Naive thymus-derived CD8-positive, alpha-beta T cell (primary cell): ENCODE measurements at regions not wholly inside any gene's neighbourhood (a gene's known extent, or its start where the extent isn't known, plus 50 kb on each side); places are given as distances from the start of the nearest gene placed in this dataset.
"Not testable (repeated sequence)": the region's sequence is repeated elsewhere in the genome, so short reads cannot be mapped to it uniquely, and the experiment has no call there.

Experiments
- ATAC-seq, 2 donors: fragments of 150-1000 bp; cut with Tn5 transposase in 1 of 2; sonication (Bioruptor Pico), chemical (Tn5 transposase) in 1 of 2; 1 replicate in 1 of 2; 2 replicates in 1 of 2; pipeline ENCODE4 v1.10.0; 2021; ENCODE audit warnings: mild to moderate bottlenecking in 2 of 2, moderate library complexity in 2 of 2
- POLR2A ChIA-PET: fragments of 350-600 bp; sonication (Branson Sonifier 250); formaldehyde crosslinking; loops from one replicate; lab custom pipeline; 2021; ENCODE audit warnings: antibody characterized with exemption; lab: Charles Lee
- DNase-seq, 10 donors: peaks; one replicate each; pipeline versions ENCODE4 v3.0.0 to v3.0.0-alpha.2; 2020 to 2022
- H3K27ac Mint-ChIP-seq, 10 donors: one replicate each; pipeline ENCODE4 v1.8.0; 2020 to 2022; ENCODE audit warnings: mild to moderate bottlenecking in 10 of 10, mixed read lengths in 10 of 10, moderate library complexity in 4 of 10, inconsistent platforms in 1 of 10
- H3K27me3 Mint-ChIP-seq, 5 donors: one replicate each; pipeline ENCODE4 v1.8.0; 2021 to 2022; ENCODE audit warnings: mixed read lengths in 5 of 5
- H3K36me3 Mint-ChIP-seq, 3 donors: one replicate each; pipeline ENCODE4 v1.8.0; 2020 to 2022; ENCODE audit warnings: mixed read lengths in 3 of 3, mild to moderate bottlenecking in 2 of 3, inconsistent platforms in 1 of 3
- H3K4me1 Mint-ChIP-seq, 4 donors: one replicate each; pipeline ENCODE4 v1.8.0; 2021 to 2022; ENCODE audit warnings: mixed read lengths in 4 of 4
- H3K4me3 Mint-ChIP-seq, 10 donors: one replicate each; pipeline ENCODE4 v1.8.0; 2020 to 2022; ENCODE audit warnings: mild to moderate bottlenecking in 10 of 10, mixed read lengths in 10 of 10, moderate library complexity in 6 of 10, inconsistent platforms in 1 of 10
- H3K9me3 Mint-ChIP-seq, 9 donors: one replicate each; pipeline ENCODE4 v1.8.0; 2020 to 2022; ENCODE audit warnings: mixed read lengths in 9 of 9, mild to moderate bottlenecking in 3 of 9, inconsistent platforms in 1 of 9, moderate library complexity in 1 of 9

DNA sequence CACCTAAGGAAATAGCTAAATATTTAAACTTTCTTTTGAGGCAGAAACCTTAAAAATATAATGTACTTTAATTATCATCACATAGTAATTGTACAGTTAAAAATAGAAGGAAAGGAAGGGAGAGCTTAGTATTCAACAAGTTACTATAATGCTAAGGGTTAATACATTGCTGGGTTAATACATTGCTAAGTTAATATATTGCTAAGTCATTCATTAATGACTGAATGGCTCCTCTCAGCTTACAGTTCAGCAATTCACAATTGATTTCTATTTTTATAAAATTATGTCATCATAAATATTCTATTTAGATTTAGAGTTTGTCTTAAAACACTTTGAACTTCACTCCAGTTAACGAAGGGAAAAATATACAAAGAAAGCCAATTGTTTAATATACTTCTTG, 207.9 kb downstream of the BMP4 start:
- Mint-ChIP-seq H3K4me1 (no peaks in the 10 kb centered on the region), H3K36me3 (no peaks in the 10 kb centered on the region), H3K27me3 (peaks cover 0 to 7% (median 0%) of the 10 kb centered on the region in 5 donors), H3K4me3 (no peak overlapping the region), H3K9me3 (peaks cover 0 to 8% (median 0%) of the 10 kb centered on the region in 9 donors), H3K27ac (no peak overlapping the region)
- ATAC-seq (no peak), DNase-seq (no peak)
- POLR2A ChIA-PET = no interaction called here

GRCh38 chr14:53744857-53745256, 211.8 kb downstream of the BMP4 start:
- POLR2A ChIA-PET = no interaction called here
- ATAC-seq = no peak
- H3K9me3 Mint-ChIP-seq = peaks cover 0 to 8% (median 0%) of the 10 kb centered on the region in 9 donors

GRCh38 chr14:53743371-53743770, 213.3 kb downstream of the BMP4 start:
- DNase-seq (no peak), ATAC-seq (no peak)
- no peak overlapping the region for H3K27ac Mint-ChIP-seq
- no peak overlapping the region for H3K4me3 Mint-ChIP-seq
- peaks cover 0 to 8% (median 0%) of the 10 kb centered on the region in 9 donors for H3K9me3 Mint-ChIP-seq
- no peaks in the 10 kb centered on the region for H3K36me3 Mint-ChIP-seq
- peaks cover 0 to 7% (median 0%) of the 10 kb centered on the region in 5 donors for H3K27me3 Mint-ChIP-seq
- H3K4me1 Mint-ChIP-seq = no peaks in the 10 kb centered on the region
- POLR2A ChIA-PET = no interaction called here

More at GRCh38 chr14:53744857-53745256, 211.8 kb downstream of the BMP4 start:
- Mint-ChIP-seq H3K27me3 (peaks cover 0 to 7% (median 0%) of the 10 kb centered on the region in 5 donors), H3K36me3 (no peaks in the 10 kb centered on the region), H3K27ac (no peak overlapping the region), H3K4me1 (no peaks in the 10 kb centered on the region), H3K4me3 (no peak overlapping the region)
- DNase-seq = no peak

DNA sequence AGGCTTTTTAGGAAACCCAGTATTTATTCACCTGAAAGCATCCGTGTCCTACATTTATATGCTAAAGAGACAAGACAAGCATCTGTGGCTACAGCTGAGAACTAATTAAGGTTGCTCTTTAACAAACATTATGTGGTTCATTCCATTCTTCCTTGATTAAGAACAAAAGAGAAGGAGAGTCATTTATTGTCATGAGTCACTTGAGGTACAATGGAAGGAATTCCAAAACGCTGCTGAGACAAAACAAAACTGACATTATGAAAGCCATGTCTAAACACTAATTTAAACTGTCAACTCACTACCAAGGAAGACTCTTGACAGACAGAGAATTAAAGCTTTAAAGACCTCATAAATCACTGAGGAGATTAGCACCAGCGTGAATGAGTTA, 214.4 kb downstream of the BMP4 start:
- ATAC-seq (no peak), DNase-seq (no peak)
- H3K27ac Mint-ChIP-seq = no peak overlapping the region
- H3K36me3 Mint-ChIP-seq = no peaks in the 10 kb centered on the region
- H3K9me3 Mint-ChIP-seq = peaks cover 0 to 8% (median 0%) of the 10 kb centered on the region in 9 donors
- H3K27me3 Mint-ChIP-seq = peaks cover 0 to 6% (median 0%) of the 10 kb centered on the region in 5 donors
- POLR2A ChIA-PET = no interaction called here
- H3K4me3 Mint-ChIP-seq = no peak overlapping the region
- no peaks in the 10 kb centered on the region for H3K4me1 Mint-ChIP-seq

DNA sequence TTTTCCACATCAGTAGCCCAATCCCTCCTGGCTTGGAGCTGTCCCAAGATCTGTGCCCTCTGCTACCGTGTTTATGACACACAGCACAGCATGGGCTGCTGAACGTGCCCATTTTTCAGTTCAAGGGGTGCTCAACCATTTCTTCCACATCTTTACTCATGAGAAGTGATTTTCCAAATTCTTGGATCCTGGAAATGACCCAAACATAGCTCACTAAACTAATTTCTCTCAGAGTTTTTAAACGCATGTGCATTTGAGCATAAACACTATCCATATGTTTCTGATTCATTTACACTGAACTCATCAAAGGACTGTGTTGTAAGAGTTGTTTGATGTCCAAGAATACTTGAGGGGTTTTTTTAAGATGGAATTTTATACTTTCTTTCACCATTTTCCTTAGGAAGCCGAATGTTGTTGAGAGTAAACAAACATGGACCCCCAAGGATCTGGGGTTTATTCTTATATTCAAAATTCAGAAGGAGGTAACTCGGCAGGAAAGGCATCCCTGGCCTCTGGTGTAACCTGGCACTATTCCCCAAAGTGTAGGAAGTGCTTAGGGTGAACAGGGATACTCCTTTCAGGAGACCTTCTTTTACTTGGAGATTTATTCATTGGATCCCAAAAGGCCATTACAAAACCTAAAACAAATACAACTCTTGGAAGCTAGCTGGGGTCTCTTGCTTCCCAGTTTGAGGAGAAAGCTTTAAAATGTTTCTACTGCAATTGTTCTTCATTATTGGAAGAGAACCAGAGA, 215.0 kb downstream of the BMP4 start:
- ATAC-seq = no peak
- no peaks in the 10 kb centered on the region for H3K36me3 Mint-ChIP-seq

DNA sequence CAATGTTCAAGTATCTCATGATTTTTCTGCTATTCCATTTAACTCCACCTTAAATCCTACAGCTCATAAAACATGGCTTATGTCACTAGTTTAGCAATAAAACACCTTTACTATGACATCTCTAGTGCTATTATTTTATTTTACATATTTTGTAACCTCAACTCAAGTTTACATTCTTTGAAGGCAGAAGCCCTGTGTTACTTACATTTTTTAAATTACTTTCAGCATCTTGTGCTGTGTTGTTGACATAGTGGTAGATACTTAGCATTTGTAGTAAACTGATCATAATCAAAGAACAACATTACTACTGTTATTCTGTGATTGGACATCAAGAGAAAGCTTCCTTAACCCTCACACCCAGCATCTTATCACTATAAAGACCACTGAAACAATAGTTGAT, 216.1 kb downstream of the BMP4 start:
- Mint-ChIP-seq H3K9me3 (peaks cover 0 to 8% (median 0%) of the 10 kb centered on the region in 9 donors), H3K27ac (no peak overlapping the region), H3K36me3 (no peaks in the 10 kb centered on the region), H3K4me1 (no peaks in the 10 kb centered on the region), H3K27me3 (no peaks in the 10 kb centered on the region), H3K4me3 (no peak overlapping the region)
- no peak for DNase-seq
- no peak for ATAC-seq
- POLR2A ChIA-PET = no interaction called here

More for the DNA sequence above, 215.0 kb downstream of the BMP4 start:
- H3K4me3 Mint-ChIP-seq = no peak overlapping the region
- peaks cover 0 to under 1% (median 0%) of the 10 kb centered on the region in 5 donors for H3K27me3 Mint-ChIP-seq
- no peaks in the 10 kb centered on the region for H3K4me1 Mint-ChIP-seq
- peaks cover 0 to 8% (median 0%) of the 10 kb centered on the region in 9 donors for H3K9me3 Mint-ChIP-seq
- no peak for DNase-seq
- POLR2A ChIA-PET = no interaction called here
- no peak overlapping the region for H3K27ac Mint-ChIP-seq

- Mint-ChIP-seq H3K9me3 (peaks cover 0 to 8% (median 0%) of the 10 kb centered on the region in 9 donors), H3K4me3 (no peak overlapping the region), H3K27me3 (no peaks in the 10 kb centered on the region), H3K27ac (no peak overlapping the region), H3K36me3 (no peaks in the 10 kb centered on the region), H3K4me1 (no peaks in the 10 kb centered on the region)
- ATAC-seq (no peak), DNase-seq (no peak)
- POLR2A ChIA-PET = no interaction called here
These were observed 220.7 kb downstream of the BMP4 start for GRCh38 chr14:53735916-53736315.

DNA sequence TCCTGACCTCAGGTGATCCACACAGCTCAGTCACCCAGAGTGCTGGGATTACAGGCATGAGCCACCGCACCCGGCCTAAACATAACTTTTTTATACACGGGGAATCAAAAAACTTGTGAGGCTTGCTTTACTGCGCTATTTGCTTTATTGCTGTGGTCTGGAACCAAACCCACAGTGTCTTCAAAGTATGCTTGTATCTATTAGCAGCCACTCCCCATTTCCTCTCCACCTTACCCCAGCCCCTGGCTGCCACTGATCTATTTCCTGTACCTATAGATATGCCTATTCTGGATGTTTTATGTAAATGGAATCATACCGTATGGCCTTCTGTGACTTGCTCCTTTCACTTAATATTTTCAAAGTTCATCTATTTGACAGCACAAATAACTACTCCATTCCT, 233.4 kb downstream of the BMP4 start:
- H3K9me3 Mint-ChIP-seq = peaks cover 0 to 32% (median 12%) of the 10 kb centered on the region in 9 donors
- no peak for DNase-seq
- POLR2A ChIA-PET = no interaction called here
- no peak overlapping the region for H3K27ac Mint-ChIP-seq
- no peak overlapping the region for H3K4me3 Mint-ChIP-seq
- no peaks in the 10 kb centered on the region for H3K4me1 Mint-ChIP-seq
- no peak for ATAC-seq
- H3K36me3 Mint-ChIP-seq = no peaks in the 10 kb centered on the region
- H3K27me3 Mint-ChIP-seq = peaks cover 0 to 5% (median 0%) of the 10 kb centered on the region in 5 donors

- ATAC-seq (no peak), DNase-seq (no peak)
- Mint-ChIP-seq H3K9me3 (peaks cover 1 to 32% (median 11%) of the 10 kb centered on the region in 9 donors), H3K4me3 (no peak overlapping the region), H3K27me3 (peaks cover 0 to 13% (median 0%) of the 10 kb centered on the region in 5 donors), H3K36me3 (no peaks in the 10 kb centered on the region), H3K27ac (no peak overlapping the region), H3K4me1 (no peaks in the 10 kb centered on the region)
- POLR2A ChIA-PET = no interaction called here
These were observed 237.1 kb downstream of the BMP4 start for GRCh38 chr14:53719536-53719935.

DNA sequence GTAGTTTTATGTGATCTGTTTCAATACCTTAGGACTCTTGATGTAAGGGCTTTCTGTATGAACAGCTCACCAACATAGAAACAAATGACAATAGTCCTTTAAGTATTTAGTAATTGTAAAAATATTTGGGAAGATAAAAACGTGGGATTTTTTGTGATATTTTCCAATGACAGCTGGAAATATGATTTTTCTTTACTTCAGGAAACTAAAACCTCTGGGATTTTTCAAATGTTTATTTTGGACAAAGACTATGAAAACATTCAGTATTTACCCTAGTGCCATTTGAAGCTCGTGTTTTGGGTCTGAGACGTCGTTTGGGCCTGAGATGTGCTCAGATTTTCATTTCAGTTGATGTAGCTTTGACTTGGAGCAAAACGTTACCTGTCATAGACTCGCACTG, 240.0 kb downstream of the BMP4 start:
- H3K9me3 Mint-ChIP-seq = peaks cover 0 to 32% (median 15%) of the 10 kb centered on the region in 9 donors
- H3K4me1 Mint-ChIP-seq = no peaks in the 10 kb centered on the region
- no peak overlapping the region for H3K4me3 Mint-ChIP-seq
- H3K27ac Mint-ChIP-seq = no peak overlapping the region
- no peaks in the 10 kb centered on the region for H3K36me3 Mint-ChIP-seq
- peaks cover 0 to 13% (median 0%) of the 10 kb centered on the region in 5 donors for H3K27me3 Mint-ChIP-seq
- DNase-seq (no peak), ATAC-seq (no peak)
- POLR2A ChIA-PET = no interaction called here

GRCh38 chr14:53715193-53715721, 241.4 kb downstream of the BMP4 start:
- Mint-ChIP-seq H3K27ac (no peak overlapping the region), H3K27me3 (peaks cover 0 to 13% (median 0%) of the 10 kb centered on the region in 5 donors)

GRCh38 chr14:53714495-53715192, 242.0 kb downstream of the BMP4 start:
- ATAC-seq = no peak

More at GRCh38 chr14:53715193-53715721, 241.4 kb downstream of the BMP4 start:
- peaks cover 2 to 22% (median 15%) of the 10 kb centered on the region in 9 donors for H3K9me3 Mint-ChIP-seq
- DNase-seq = no peak
- no peak for ATAC-seq
- H3K4me1 Mint-ChIP-seq = no peaks in the 10 kb centered on the region
- no peak overlapping the region for H3K4me3 Mint-ChIP-seq
- H3K36me3 Mint-ChIP-seq = no peaks in the 10 kb centered on the region
- POLR2A ChIA-PET = no interaction called here

DNA sequence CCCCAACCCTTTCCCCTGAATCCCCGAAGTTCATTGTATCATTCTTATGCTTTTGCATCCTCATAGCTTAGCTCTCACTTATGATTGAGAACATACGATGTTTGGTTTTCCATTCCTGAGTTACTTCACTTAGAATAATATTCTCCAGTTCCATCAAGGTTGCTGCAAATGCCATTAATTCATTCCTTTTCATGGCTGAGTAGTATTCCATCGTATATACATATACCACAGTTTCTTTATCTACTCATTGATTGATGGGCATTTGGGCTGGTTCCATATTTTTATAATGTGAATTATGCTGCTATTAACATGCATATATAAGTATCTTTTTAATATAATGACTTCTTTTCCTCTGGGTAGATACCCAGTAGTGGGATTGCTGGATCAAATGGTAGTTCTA, 243.7 kb downstream of the BMP4 start:
- H3K9me3 Mint-ChIP-seq = peaks cover 0 to 23% (median 9%) of the 10 kb centered on the region in 9 donors
- H3K27me3 Mint-ChIP-seq, DNase-seq, H3K27ac Mint-ChIP-seq, POLR2A ChIA-PET, ATAC-seq, H3K4me1 Mint-ChIP-seq, H3K4me3 Mint-ChIP-seq, H3K36me3 Mint-ChIP-seq: not testable (repeated sequence)

More at GRCh38 chr14:53714495-53715192, 242.0 kb downstream of the BMP4 start:
- Mint-ChIP-seq H3K9me3 (peaks cover 2 to 18% (median 14%) of the 10 kb centered on the region in 9 donors), H3K27ac (no peak overlapping the region), H3K4me1 (no peaks in the 10 kb centered on the region), H3K27me3 (peaks cover 0 to 13% (median 0%) of the 10 kb centered on the region in 5 donors), H3K36me3 (no peaks in the 10 kb centered on the region), H3K4me3 (no peak overlapping the region)
- no peak for DNase-seq
- POLR2A ChIA-PET = no interaction called here
